ENCODE measurements at regions not wholly inside any gene's neighbourhood (a gene's known extent, or its start where the extent isn't known, plus 50 kb on each side); places are given as distances from the start of the nearest gene placed in this dataset.

DNA sequence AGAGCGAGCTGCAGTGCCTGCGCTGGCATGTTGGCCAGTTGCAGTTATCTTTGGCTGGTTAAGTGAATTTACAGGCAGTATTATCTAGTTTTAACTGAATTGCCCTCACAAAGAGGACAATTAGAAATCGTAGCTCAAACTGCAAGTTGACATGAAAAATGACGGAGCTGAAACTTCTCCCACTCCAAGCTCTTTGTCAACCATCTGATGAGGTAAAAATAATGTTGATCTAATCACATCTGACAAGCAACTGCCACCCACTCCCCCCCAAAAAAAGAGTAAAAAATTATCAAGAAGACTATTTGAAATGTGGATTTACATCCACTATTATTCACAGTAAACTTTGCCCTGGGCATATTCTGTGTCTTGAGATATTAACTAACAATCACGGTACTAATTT, 84.7 kb upstream of the VASH1 start:
- Mint-ChIP-seq H3K27ac (ENCODE audit: unreplicated experiment) (no peak overlapping the region), H3K9me3 (ENCODE audit: low read depth) (peaks cover 6% of the 10 kb centered on the region), H3K4me1 (ENCODE audit: low read depth) (no peaks in the 10 kb centered on the region), H3K4me3 (ENCODE audit: unreplicated experiment) (no peak overlapping the region), H3K27me3 (ENCODE audit: low read depth) (peaks cover 2% of the 10 kb centered on the region), H3K36me3 (ENCODE audit: low read depth) (no peaks in the 10 kb centered on the region)
- no peak for DNase-seq (ENCODE audit: low spot score)
- TF ChIP-seq, protein P1, sequence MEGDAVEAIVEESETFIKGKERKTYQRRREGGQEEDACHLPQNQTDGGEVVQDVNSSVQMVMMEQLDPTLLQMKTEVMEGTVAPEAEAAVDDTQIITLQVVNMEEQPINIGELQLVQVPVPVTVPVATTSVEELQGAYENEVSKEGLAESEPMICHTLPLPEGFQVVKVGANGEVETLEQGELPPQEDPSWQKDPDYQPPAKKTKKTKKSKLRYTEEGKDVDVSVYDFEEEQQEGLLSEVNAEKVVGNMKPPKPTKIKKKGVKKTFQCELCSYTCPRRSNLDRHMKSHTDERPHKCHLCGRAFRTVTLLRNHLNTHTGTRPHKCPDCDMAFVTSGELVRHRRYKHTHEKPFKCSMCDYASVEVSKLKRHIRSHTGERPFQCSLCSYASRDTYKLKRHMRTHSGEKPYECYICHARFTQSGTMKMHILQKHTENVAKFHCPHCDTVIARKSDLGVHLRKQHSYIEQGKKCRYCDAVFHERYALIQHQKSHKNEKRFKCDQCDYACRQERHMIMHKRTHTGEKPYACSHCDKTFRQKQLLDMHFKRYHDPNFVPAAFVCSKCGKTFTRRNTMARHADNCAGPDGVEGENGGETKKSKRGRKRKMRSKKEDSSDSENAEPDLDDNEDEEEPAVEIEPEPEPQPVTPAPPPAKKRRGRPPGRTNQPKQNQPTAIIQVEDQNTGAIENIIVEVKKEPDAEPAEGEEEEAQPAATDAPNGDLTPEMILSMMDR (IDR thresholded peaks at IDR 0.05), result no peak

DNA sequence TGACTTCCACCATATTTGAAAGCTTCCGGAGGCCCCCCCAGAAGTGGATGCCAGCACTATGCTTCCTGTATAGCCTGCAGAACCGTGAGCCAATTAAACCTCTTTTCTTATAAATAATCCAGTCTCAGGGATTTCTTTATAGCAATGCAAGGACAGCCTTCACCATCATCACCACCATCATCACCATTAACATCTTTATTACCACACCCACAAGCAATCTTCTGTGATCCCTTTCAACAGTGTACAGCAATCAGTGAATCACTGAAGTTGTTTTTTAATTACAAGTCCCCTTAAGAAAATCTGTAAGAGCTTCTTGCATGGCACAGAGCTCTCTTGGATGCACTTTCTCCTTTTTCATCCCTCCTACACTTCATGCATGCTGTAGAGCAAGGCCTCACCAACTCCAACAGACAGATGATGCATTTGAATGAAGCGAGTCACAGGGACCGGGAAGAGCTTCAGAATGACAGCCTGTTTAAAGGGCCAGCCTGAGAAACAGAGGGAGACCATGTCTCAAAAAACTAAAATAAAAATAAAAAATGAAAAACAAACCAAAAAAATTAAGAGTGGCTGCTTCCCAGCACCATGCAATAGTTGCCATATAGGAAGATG, 83.6 kb upstream of the VASH1 start:
- no peak overlapping the region for H3K27ac Mint-ChIP-seq (ENCODE audit: unreplicated experiment)
- no peak overlapping the region for H3K4me3 Mint-ChIP-seq (ENCODE audit: unreplicated experiment)
- TF ChIP-seq, protein P1 (IDR thresholded peaks at IDR 0.05), result no peak
- peaks cover 2% of the 10 kb centered on the region for H3K27me3 Mint-ChIP-seq (ENCODE audit: low read depth)
- H3K9me3 Mint-ChIP-seq (ENCODE audit: low read depth), result peaks cover 14% of the 10 kb centered on the region
- no peaks in the 10 kb centered on the region for H3K4me1 Mint-ChIP-seq (ENCODE audit: low read depth)
- H3K36me3 Mint-ChIP-seq (ENCODE audit: low read depth), result peaks cover under 1% of the 10 kb centered on the region
- DNase-seq (ENCODE audit: low spot score), result no peak

DNA sequence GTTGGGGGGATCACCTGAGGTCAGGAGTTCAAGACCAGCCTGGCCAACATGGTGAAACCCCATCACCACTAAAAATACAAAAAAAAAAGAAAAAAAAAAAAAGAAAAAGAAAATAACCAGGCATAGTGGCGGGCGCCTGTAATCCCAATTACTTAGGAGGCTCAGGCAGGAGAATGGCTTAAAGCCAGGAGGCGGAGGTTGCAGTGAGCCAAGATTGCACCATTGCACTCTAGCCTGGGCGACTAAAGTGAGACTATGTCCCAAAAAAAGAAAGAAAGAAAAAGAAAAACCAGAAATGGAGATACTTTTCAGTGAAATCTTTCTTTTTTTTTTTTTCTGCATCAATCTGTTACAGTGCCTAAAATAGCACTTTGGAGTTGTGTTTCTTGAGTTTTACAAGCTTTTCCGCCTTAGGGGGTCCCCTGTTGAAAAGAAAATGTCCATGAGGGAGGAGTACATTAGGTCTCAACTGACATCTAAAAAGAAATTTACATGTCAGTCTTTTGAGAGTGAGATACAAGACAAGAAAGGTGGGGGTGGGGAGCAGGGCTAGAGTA, 82.9 kb upstream of the VASH1 start:
- no peaks in the 10 kb centered on the region for H3K4me1 Mint-ChIP-seq (ENCODE audit: low read depth)
- no peak overlapping the region for H3K27ac Mint-ChIP-seq (ENCODE audit: unreplicated experiment)
- peaks cover 4% of the 10 kb centered on the region for H3K36me3 Mint-ChIP-seq (ENCODE audit: low read depth)
- DNase-seq (ENCODE audit: low spot score), result no peak
- peaks cover 2% of the 10 kb centered on the region for H3K27me3 Mint-ChIP-seq (ENCODE audit: low read depth)
- no peak overlapping the region for H3K4me3 Mint-ChIP-seq (ENCODE audit: unreplicated experiment)
- TF ChIP-seq, protein P1 (IDR thresholded peaks at IDR 0.05), result no peak
- peaks cover 21% of the 10 kb centered on the region for H3K9me3 Mint-ChIP-seq (ENCODE audit: low read depth)

DNA sequence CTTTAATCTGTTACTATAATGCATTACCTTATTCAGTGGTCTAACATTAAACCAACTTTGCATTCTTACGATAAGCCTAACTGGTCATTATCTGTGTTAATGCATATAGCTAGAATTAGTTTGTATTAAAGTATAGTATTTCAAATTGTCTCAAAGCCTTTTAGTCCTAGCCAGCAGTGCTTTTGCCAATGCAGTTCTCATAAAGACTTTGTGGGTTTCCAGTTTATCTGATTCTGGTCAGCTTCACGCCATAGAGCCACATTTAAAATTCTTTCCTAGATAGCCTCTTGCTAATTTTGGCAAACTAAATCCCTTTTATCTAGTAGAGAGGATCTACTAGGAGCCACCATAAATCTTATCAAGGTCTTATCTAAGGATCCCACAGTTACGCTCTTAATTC, 78.9 kb upstream of the VASH1 start:
- H3K4me3 Mint-ChIP-seq (ENCODE audit: unreplicated experiment), result no peak overlapping the region
- H3K27ac Mint-ChIP-seq (ENCODE audit: unreplicated experiment), result no peak overlapping the region
- H3K27me3 Mint-ChIP-seq (ENCODE audit: low read depth), result no peaks in the 10 kb centered on the region
- peaks cover 35% of the 10 kb centered on the region for H3K9me3 Mint-ChIP-seq (ENCODE audit: low read depth)
- TF ChIP-seq, protein P1 (IDR thresholded peaks at IDR 0.05), result no peak
- peaks cover 4% of the 10 kb centered on the region for H3K36me3 Mint-ChIP-seq (ENCODE audit: low read depth)
- DNase-seq (ENCODE audit: low spot score), result no peak
- no peaks in the 10 kb centered on the region for H3K4me1 Mint-ChIP-seq (ENCODE audit: low read depth)

DNA sequence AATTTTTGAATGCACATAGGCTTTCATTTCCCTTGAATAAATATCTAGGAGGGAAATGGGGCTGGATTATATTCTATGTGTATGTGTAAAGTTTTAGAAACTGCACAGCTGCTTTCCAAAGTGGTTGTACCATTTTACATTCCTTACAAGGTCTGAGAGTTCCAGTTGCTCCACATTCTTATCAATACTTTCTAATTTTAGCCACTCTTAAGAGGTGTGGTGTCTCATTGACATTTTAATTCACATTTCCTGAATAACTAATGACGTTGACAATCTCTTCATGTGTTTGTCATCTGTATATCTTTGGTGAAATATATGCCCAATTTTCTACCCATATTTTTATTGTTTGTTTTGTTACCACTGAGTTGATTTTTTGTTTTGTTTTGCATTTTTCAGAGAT, 74.6 kb upstream of the VASH1 start:
- H3K4me1 Mint-ChIP-seq (ENCODE audit: low read depth), result no peaks in the 10 kb centered on the region
- peaks cover 47% of the 10 kb centered on the region for H3K9me3 Mint-ChIP-seq (ENCODE audit: low read depth)
- H3K4me3 Mint-ChIP-seq (ENCODE audit: unreplicated experiment), result no peak overlapping the region
- H3K36me3 Mint-ChIP-seq (ENCODE audit: low read depth), result peaks cover 5% of the 10 kb centered on the region
- TF ChIP-seq, protein P1 (IDR thresholded peaks at IDR 0.05), result no peak
- no peaks in the 10 kb centered on the region for H3K27me3 Mint-ChIP-seq (ENCODE audit: low read depth)
- H3K27ac Mint-ChIP-seq (ENCODE audit: unreplicated experiment), result no peak overlapping the region
- no peak for DNase-seq (ENCODE audit: low spot score)

Measured in chondrocyte (in vitro differentiated cells).